GM12872 (cell line): ENCODE measurements at regions not wholly inside any gene's neighbourhood (a gene's known extent, or its start where the extent isn't known, plus 50 kb on each side); places are given as distances from the start of the nearest gene placed in this dataset.

Experiments used
- CTCF ChIP-seq: IDR thresholded peaks from 3 replicates; pipeline ENCODE4 v1.5.1; 2011; ENCODE audit warnings: low read depth, mild to moderate bottlenecking, low read length, moderate library complexity; ENCODE audit not compliant: insufficient read depth

- TF ChIP-seq CTCF, result no peak
Observed at GRCh38 chr16:52182840-52183239, 364.1 kb downstream of the TOX3 start.

GRCh38 chr16:52174168-52174567 lies 372.8 kb downstream of the TOX3 start:
- no peak for TF ChIP-seq CTCF

- TF ChIP-seq CTCF, result no peak
Observed at GRCh38 chr16:52171481-52171880, 375.5 kb downstream of the TOX3 start.

GRCh38 chr16:52167328-52167727 lies 379.6 kb downstream of the TOX3 start:
- no peak for TF ChIP-seq CTCF

- no peak for TF ChIP-seq CTCF
Observed at GRCh38 chr16:52165961-52166360, 381.0 kb downstream of the TOX3 start.

- no peak for TF ChIP-seq CTCF
Observed at GRCh38 chr16:52149003-52149402, 397.9 kb downstream of the TOX3 start.

GRCh38 chr16:52141871-52142270 lies 405.1 kb downstream of the TOX3 start:
- TF ChIP-seq CTCF, result no peak

GRCh38 chr16:52128361-52128760 lies 418.6 kb downstream of the TOX3 start:
- TF ChIP-seq CTCF, result no peak
